ENCODE measurements at regions not wholly inside any gene's neighbourhood (a gene's known extent, or its start where the extent isn't known, plus 50 kb on each side); places are given as distances from the start of the nearest gene placed in this dataset.

DNA sequence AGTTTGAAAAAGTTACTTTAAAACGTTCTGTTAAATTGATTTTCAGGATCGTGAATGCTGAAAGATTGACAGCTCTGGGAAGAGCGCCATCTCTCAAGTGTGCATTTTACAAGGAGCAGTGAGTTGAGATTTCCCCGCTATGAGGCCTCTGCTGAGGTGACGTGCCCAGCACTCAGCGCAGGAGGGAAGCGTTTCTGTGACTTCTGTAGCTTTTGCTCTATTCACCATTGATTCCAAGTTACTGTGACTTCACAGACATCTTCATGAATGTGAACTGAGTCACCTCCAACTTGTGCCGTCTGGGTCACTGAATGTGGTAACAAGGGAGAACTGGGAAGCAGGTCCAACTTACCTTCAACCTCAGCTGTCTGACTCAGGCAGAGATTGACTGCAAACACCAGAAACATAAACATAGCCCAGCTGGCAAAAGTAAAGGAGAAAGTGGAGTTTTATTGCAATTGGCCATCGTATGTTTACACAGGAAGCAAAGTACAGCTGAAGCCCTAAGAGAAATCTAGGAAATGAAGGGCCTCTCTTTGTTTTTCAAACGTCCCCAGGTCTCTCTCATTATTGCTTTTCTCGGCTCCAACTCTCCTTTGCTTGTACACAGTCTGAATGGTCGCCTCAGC, 428.8 kb upstream of the CLINT1 start:
- peak; percentile 4 for DNase-seq

DNA sequence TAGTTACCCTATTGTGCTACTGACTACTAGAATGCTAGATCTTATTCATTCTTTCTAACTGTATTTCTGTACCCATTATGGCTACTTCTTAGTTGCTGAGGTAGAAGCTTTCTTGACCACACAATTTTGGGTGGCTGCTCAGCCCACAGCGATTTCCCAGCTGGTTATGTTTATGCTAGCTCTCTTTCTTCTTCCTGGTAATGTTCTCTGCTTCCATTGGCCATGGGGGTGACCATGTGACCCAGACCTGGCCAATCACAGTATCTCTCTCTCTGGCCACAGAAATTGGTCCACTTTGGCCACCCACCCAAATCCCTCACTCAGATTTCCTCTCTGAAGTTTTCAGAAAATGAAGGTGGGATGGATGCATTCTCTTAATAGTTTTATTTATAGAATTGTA, 427.9 kb upstream of the CLINT1 start:
- DNase-seq: no peak

DNA sequence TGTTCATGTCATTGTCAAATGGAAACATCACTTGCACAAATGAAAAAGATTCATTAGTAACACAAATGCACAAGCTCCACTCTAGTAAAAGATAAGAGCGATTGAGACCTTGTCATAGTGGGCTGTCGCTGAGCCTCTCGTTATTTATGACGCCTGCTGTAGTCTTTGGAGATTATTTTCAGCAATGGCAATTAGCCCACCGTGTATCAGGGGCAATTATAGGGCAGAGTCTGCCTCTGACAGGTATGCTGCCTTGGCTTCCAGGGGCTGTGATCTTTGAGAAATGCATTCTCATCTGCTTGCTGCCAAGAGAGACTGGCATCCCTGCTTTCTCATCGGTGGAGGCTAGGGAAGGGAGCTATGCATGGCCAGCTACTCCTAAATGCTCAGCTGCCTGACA, 426.8 kb upstream of the CLINT1 start:
- DNase-seq: no peak

DNA sequence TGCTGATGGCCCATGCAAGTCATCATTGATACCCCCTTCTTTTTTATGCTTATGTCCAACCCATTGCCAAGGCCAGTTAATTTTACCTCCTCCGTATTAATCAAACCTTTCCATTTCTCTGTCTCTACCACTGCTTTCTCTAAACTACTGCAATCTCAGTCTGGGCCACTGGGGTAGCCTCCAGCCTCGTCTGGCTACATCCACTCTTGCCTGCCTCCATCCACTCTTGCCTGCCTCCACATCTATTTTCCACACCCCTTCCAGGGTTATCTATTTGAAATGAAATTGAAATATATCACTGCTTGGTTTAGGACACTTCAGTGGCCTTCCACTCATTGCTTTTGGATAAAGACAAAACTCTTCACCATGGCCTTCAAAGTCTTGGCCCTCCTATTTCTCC, 425.3 kb upstream of the CLINT1 start:
- no peak for DNase-seq

DNA sequence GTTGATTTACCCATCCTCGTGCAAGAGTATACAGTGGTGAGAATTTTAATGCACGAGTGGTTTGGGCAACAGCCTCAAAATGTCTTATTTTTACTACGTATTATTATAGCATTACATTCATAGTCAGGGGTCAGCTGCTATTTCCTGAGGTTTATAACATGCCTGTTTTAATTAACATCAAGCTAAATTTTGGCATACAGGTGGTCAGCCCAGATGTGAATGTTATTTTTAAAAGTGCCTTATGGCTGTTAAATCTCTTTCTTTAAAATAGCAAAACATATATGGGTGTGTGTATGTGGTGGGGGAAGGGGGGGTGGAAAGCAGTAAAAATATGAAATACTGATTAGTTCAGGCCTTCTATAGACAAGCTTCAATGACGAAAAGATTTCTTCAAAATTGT, 424.5 kb upstream of the CLINT1 start:
- no peak for DNase-seq

DNA sequence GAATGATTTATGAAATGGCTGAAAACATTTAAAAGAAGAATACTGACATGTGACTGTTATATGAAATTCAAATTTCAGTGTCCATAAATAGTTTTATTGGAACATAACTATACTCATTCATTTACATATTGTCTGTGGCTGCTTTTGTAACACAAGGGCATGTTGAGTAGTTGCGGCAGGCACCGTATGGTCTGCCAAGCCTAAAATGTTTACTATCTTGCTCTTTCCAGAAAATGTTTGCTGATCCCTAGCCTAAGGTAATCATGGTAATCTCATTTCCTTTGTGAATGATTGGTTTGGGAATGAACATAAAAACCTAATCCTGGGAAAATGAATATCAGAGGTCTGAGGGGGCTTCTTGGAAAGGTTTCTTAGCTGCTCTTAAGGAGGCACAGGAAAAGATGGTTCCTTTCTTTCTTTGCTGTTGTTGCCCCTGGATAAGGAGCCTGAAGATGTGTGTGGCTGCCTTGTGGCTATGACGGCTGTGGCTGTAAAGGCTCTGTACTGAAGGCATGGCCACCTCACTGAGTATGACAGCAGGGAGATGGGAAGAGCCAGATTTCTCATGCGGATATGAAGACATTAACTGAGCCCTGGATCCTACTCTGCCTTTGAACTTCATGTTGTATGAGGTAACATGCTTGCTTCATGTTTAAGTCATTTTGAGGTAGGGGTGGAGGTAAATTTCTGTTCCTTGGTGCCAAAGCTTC, 419.4 kb upstream of the CLINT1 start:
- no peak for DNase-seq

DNA sequence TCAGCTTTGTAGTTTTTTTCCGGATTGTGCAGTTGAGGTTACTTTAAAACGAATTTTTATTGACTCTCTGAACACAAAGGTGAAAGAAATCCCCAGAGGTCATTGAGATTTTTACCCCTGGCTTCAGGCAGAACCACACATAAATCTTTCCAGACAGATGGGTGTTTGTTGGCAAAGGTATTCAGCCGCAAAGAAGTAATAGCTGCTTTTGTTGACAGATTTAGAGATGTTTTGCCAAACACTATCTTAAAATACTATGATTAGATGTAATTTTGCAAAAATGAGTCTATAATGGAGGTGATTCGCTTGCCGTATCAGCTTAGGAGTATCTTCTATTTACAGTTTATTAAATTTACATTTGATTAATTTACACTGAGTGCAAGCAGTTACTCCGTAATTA, 418.3 kb upstream of the CLINT1 start:
- DNase-seq: no peak

DNA sequence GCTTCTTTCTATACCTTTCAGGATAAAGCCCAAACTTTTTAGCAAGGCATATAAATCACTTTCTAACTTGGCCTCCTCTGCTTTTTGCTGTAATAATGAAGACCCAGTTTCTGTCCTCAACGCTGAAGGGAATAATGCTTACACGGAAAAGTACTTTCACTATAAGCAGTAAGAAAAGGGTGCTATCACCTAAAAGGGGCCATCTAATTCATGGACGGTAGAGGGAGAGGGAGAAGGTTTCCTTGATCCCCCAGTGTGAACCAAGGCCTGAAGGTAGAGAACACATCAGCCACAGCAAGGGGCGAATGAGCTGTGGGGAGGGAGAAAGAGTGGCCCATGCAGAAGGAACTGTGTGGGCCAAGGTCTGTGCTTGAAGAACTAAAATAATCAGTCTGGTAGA, 417.7 kb upstream of the CLINT1 start:
- DNase-seq: no peak

DNA sequence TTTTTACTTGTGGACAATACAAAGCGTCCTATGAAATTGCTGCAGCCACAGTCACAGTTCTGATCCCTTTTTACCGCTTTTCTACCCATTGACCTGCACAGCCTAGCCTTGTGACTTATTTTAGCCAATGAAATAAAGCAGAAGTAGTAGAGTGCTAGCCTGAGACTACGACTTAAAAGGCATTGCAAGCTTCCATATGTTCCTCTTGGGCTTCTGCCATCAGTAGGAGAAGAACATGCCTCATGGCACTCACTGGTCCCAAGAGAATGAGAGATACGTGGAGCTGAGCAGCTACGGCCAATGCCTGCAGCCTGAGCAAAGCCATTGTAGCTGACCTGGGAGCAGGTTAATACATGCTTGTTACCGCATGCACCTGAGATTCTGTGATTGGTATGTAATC, 416.6 kb upstream of the CLINT1 start:
- DNase-seq: no peak

- DNase-seq: no peak
Observed at GRCh38 chr5:158273035-158273434, 414.1 kb upstream of the CLINT1 start.

DNA sequence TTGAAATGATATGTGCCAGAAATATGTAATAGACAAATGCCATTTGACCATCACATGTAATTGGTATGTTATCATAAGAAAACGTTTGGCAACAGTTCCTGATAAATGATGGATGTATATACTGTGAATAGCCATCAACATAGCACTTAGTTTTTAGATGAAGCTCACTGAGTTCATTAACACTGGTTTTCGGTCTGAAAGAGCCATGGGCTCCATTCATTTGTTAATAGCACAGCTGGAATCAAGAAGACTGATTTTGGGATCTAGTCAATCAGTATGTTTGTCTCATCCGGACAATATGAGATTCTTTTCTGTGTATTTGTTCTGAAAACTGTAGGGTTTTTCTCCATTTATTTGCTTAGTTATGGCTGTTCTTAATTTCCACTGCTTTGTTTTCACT, 413.5 kb upstream of the CLINT1 start:
- DNase-seq: no peak

DNA sequence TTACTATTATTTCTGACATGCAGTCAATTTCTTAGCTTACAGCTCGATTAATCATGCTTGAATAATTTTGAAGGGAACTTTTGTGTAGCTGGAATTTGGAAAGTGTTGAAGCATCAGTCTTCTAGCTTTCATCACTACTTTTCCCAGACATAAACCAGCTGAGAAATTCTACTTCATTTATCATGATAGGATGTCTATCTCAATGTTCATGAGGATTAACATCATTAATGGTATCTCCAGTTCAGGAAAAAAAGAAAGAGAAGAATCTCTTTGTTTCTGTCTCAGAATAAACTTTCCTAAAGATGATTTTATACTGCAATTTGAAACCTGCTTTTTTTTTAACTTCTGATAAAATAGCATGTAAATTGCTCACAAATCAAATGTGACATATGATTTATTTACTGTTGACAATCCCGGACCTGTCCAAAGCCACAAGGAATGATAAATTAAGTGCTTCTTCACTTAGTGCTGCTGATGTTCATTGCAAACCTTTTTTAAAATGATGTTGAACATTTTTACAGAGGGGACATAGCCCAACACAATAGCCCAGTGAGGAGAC, 412.1 kb upstream of the CLINT1 start:
- no peak for DNase-seq

DNA sequence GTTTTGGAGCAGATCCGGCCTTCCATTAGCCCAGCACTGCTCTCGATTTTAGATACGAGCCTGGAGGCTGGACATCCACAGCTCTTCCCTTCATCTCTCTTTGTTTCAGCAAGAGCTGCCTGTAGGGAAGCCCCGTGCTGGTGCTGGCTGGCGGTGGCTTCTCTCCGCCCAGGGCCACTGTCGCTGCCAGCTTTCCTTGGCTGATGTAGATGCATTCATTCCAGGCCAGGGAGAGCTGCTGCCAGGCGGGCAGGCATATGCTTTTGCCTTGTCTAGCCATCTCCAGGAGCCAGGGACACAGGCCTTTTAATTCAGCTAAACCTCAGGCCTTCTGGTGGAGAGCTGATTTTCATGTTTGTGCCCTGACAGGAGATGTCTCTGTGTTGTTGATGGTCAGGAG, 409.3 kb upstream of the CLINT1 start:
- no peak for DNase-seq

DNA sequence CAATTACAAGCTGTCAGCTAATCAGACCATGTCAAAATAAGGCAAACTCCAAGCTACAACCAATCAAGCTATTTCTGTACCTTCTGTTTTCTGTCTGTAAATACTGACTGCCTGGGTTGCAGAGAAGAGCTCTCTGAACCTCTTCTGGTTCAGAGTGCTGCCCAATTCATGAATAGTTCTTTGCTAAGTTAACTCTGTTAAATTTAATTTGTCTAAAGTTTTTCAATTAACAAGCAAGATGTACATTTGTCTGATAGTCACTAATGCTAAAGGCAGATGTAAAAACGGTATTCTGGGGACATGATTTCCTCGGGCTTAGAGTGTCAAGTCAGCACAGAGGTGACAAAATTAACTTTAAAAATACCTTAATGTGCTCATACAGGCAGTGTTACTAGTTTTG, 408.3 kb upstream of the CLINT1 start:
- no peak for DNase-seq

- DNase-seq: no peak
Observed at GRCh38 chr5:158265931-158266700, 407.2 kb upstream of the CLINT1 start.

DNA sequence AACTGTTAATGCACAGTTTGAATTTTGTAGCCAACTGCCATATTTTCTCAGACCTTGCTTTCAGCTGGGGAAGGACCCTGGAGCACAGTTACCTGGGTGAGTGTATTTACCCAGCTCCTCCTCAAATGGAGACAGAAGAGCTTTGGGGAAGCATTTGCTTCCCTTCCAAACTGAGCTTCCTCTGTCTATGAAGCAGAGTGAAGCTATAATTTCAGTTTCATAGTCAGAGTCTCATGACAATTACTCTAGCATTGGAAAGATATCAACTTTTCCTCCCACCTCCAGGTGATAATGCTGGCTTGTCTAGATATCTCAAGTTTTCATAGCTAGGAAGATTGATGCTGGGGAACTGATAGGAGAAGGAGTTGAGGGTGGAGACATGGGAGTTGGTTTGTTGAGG, 406.4 kb upstream of the CLINT1 start:
- DNase-seq: no peak

GRCh38 chr5:158264264-158264663, 405.3 kb upstream of the CLINT1 start:
- DNase-seq: no peak

GRCh38 chr5:158261674-158262367, 402.9 kb upstream of the CLINT1 start:
- no peak for DNase-seq

DNA sequence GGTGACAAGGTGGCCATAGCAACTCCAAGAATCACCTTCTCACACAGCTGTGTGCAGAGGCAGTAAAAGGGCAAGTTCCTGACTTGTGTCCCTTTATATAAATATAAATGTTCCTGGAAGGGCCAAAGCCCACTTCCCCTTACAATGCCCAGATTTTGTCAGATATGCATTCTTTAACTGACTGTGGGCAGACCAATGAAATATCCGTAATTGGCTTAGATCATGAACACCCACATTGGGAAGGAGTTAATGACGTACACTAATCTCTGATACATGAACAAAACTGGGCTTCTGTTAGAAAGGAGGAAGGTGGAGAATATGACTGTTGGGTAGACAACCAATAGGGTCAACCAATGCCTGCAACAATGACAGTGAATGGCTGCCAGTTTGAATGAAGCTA, 397.2 kb upstream of the CLINT1 start:
- DNase-seq: no peak

DNA sequence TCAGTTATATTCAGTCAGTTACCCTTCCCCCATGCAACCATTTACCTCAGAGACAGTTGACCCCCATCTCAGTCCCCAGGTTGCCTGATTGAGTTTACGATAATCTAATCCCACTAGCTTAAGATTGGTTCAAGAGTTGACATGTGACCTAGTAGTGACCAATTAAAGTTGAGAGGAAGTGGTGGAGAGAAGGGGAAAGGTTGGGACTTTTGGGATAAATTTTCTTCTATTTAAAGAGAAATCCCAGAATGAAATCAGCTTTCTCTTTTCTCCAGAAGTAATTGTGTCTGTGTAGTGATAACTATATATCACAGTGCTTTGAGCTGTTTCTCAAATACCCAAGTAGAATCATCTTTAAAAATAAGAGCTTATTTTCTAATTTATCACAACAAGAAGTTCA, 396.7 kb upstream of the CLINT1 start:
- no peak for DNase-seq

DNA sequence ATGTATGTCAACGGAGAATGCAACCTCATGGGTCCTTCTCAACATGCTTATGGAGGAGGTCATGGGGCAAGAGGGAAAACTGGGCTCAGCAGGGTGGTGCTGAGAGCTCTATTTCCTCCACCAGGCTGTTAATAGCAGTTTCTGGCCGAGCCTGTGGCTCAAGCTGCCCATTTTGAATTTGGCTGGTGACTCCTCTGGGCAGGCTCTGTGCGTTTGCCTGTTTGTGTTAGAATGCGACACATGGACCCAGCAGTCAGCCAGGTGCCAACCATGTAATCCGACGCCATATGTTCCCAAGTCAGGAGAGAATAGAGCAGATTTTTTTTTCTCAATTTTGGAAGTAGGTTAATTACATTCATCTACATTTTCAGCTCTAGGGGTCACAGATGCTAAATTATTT, 387.7 kb upstream of the CLINT1 start:
- DNase-seq: no peak

- no peak for DNase-seq
Observed at GRCh38 chr5:158245513-158245912, 386.6 kb upstream of the CLINT1 start.

DNA sequence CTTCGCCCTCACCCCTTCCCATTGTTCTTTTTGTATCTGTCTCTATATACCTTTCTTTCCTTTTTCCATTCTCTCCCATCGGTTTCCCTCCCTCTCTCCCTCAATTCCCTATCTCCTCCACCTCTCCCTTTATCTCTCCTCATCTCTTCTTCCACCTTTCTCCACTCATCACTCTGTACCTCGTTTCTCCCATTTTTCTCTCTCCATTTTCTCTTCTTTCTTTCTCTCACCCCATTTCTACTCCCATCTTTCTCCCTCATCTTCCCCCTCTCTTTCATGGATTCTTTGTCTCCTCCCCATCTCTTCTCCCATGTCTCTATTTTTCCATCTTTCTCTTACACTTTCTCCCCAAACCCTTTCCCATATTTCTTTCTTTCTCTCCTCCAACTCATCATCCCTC, 385.9 kb upstream of the CLINT1 start:
- DNase-seq: no peak

All from amniotic stem cell (primary cell).